ENCODE measurements at regions not wholly inside any gene's neighbourhood (a gene's known extent, or its start where the extent isn't known, plus 50 kb on each side); places are given as distances from the start of the nearest gene placed in this dataset.

DNA sequence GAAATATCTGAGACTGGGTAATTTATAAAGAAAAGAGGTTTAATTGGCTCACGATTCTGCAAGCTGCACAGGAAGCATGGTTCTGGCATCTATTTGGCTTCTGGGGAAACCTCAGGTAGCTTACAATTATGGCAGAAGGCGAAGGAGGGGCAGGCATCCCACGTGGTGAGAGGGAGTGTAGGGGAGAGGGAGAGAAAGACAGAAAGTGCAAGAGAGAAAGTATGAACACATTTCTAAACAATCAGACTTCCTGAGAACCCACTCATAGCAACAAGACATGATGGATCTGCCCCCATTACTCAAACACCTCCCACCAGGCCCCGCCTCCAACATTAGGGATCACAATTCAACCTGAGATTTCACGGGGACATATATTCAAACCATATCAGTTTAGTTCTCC lies 107.4 kb downstream of the PERP start:
- in situ Hi-C loops (cut with HindIII; ENCODE audit: low pct_ligation_motif_present, low pct_unique_long_range_greater_than_20kb, low sequenced_read_pairs) = no loop called here
- DNase-seq = no peak

DNA sequence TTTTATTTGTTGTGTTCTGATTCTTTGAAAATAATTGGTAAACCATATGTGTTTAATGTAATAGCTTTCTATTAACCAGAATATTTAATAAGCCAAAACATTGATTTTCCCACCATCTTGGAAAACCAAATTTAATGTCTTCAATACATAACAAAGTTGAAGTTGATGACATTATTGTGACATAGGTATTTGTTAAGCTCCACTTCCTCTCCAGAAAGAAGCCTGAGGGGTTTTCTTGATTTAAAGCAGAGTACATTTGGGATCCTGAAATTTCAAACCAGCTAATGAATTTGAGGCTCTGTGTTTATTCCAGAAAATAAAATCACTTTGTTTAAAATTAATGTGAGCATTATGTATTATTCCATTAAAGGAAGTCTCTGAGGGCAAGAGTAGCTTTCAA lies 106.3 kb downstream of the PERP start:
- in situ Hi-C loops (cut with HindIII; ENCODE audit: low pct_ligation_motif_present, low pct_unique_long_range_greater_than_20kb, low sequenced_read_pairs) = no loop called here
- no peak for DNase-seq

DNA sequence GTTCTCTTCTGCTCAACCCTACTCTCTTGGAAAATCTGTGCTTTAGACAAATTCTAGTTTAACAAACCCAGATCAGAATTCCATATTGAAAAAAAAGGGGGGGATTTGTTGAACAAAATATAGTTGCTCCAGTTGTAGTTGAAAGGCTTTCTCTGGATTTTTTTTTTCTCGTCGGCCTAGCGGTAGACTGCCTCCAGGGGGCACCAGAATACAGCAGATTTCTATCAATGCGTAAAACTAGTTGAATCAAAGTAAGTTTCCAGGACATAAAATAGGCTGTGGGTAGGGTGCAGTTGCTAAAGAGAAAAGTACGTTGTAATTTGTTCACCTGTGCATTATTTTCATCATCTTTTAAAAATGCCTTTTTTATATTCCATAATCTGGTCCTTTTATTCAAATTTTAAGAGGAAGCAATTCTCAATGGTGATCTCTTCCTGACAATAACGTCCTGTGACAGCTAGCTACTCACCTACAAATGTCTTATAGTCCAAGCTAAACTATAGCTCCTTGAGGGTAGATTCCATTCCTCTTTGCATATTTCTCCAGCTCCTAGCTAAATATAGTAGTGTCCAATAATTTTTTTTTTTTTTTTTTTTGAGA lies 105.4 kb downstream of the PERP start:
- DNase-seq = peak; percentile 49
- in situ Hi-C loops (cut with HindIII; ENCODE audit: low pct_ligation_motif_present, low pct_unique_long_range_greater_than_20kb, low sequenced_read_pairs) = no loop called here

DNA sequence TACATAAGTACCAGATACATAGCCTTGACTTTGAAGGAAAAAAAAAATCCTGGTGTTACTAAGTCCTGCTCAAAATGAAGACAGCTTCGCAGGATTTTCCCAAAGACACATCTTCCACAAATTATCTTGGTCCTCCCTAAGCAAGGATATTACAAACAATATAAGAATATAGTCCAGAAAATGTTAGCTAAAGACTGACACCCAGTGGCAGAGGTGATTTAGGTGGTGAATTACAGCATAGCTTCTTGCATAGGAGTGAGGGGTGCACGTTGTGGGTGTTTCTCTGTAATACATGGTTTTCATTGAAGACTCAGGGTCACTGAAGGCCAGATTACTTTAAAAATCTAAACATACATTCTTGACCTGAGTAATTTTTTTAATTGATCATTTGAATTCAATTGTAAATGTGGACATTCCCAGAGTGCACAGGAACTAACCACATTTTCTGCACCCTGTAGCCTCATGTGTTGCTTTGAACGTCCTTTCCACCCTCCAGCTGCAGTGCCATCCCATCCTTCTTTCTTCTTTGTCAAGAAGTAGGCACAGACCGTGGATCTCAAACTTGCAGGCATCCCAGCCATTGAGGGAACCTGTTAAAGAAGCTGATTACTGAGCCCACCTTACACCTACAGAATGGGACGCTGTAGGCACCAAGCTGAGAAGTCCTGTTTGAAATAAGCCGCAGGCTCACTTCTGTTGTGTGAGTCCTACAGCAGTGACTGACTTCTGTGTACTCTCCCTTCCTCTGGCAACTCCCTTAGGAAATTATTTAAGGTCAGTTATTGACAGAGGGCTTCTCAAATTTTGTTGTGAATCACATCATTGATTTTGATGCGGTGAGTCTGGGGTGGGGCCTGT lies 102.6 kb downstream of the PERP start:
- in situ Hi-C loops (cut with HindIII; ENCODE audit: low pct_ligation_motif_present, low pct_unique_long_range_greater_than_20kb, low sequenced_read_pairs) = no loop called here
- peak; percentile 46 for DNase-seq

DNA sequence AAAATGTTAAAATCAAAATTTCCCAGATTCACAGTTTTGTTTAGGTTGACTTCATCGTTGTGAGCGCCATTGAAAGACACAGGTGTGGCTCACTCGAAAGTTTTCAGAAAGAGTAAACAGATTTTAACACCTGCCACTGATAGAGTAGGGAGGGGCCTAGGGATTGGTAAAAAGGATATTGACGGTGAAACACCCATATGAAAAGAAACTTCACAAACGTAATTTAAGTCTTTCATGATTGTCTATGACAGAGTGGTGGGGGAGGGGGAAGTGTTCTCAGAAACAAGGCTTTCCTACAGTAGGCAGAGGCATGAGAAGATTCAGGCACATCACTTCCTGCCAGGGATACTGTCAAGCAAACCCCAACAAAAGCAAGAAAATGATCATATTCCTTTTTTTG lies 101.4 kb downstream of the PERP start:
- in situ Hi-C loops (cut with HindIII; ENCODE audit: low pct_ligation_motif_present, low pct_unique_long_range_greater_than_20kb, low sequenced_read_pairs) = no loop called here
- DNase-seq = no peak

DNA sequence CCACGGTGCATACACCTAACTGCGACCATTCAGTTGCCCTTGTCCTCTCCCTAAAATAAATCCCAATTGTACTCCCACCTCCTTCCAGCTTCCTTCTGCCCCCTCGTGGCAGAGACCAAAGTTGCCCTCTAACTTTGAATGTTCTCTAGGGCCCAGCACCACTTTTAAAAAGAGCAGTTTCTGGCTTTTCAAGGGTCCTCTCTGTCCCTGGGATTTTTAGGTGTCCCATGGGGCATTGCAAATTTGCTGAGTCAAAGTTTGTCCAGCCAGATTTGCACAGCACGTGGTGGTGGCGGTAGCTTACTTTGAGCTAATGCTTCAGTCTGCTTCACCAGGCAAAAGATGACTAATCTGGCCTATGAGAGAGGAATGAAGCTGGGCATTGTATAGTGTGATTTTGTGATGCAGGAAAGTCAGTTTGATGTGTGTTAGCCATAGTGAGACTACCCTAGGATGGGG lies 100.2 kb downstream of the PERP start:
- in situ Hi-C loops (cut with HindIII; ENCODE audit: low pct_ligation_motif_present, low pct_unique_long_range_greater_than_20kb, low sequenced_read_pairs) = no loop called here
- DNase-seq = peak; percentile 35

DNA sequence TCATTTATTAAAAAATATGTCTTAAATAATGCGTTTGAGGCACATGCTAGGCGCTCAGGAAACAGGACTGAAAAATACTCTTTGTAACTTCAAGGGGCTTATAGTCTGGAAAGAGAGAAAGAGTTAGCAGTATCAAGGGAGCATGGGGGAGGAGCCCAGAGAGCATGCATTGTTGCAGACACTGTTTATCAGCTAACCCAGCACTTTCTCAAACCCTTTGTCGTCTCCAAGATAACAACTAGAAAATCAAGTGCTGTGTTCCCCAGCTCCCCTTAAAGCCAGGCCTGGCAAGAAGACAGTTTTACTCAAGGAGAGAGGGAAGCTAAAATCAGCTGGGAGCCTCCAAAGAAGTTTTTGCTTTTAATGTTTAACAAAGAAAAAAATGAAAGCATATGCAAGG lies 98.4 kb downstream of the PERP start:
- in situ Hi-C loops (cut with HindIII; ENCODE audit: low pct_ligation_motif_present, low pct_unique_long_range_greater_than_20kb, low sequenced_read_pairs) = no loop called here
- DNase-seq = no peak

DNA sequence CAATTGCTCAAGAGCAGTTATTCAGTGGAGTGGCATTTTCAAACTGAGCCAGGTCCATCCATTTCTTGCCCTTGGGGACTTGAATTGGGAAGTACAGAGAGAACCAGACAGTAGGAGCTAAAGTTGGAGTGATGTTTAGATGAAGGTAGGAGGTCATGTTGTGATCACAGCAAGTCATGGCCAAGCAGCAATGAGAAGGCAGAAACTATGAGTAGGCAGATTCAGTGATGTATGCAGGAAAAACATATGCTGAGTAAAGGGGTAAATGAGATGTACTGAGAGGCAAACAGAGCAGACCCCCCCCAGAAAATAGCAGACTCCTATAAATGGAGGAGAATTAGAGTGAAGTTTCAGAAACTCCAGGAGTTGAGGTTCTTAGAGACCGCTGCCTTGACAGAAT lies 95.8 kb downstream of the PERP start:
- DNase-seq = no peak
- in situ Hi-C loops (cut with HindIII; ENCODE audit: low pct_ligation_motif_present, low pct_unique_long_range_greater_than_20kb, low sequenced_read_pairs) = no loop called here

DNA sequence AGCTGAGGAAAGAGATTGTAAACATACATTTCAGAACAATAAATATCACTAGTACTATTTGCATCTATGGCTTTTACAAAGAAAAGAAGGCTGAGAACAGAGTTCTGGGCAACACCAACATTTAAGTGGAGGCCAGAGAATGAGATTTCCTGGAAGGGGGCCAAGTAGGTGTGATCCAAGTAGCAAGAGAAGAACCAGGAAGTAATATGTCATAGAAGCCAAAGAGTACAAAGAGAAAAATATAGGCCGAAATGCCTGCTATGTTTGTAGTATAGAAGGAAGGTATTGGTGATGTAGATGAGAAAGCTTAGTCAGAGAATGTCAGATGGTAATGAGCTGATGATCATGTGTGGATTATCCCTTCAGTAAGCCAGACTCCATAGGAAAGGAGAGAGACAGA lies 94.5 kb downstream of the PERP start:
- in situ Hi-C loops (cut with HindIII; ENCODE audit: low pct_ligation_motif_present, low pct_unique_long_range_greater_than_20kb, low sequenced_read_pairs) = no loop called here
- DNase-seq = no peak

DNA sequence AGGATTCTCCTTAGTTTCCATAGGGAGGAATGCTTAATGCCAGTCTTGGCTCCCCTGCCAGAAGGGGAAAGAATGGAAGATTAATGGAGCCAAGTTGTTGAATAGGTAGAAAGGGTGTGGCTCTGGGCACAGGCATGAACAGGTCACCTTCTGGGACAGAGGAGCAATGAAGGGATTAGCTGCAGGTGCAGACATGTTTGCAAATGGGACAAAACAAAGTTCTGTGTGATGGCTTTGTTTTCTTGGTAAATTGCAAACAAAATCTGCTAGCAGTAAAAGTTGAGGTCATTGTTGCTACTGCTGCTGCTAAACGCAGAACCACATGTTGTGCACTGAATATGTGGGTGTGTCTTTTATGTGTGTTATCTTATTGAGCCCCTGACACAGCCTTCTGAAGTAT lies 93.3 kb downstream of the PERP start:
- no peak for DNase-seq
- in situ Hi-C loops (cut with HindIII; ENCODE audit: low pct_ligation_motif_present, low pct_unique_long_range_greater_than_20kb, low sequenced_read_pairs) = no loop called here

DNA sequence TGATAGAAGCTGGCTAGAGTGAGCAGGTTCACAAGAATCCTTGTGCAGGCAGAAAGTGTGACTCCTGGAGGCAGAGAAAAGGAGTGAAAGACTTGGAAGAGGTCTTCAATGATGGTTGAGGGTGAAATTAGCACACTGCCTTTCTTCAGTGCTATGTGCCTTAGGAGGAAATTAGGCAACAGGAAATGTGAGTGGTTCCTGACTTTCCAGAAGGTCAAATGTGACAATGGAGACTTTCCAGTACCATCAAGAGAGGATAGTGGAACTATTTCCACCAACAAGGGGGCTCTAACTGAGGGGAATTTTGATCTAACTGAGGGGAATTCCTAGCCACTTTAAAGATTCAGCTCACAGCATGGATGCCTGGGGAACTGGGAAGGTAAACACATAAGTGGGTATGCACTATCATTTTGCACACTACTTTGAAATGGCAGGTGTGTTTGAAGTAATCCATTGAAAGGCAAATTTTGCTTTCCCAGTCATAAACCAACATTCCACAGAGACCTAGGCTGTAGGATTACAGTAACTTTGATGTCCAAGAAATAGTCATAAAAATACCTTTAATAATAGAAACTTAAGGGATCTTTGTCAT lies 90.0 kb downstream of the PERP start:
- no peak for DNase-seq
- in situ Hi-C loops (cut with HindIII; ENCODE audit: low pct_ligation_motif_present, low pct_unique_long_range_greater_than_20kb, low sequenced_read_pairs) = no loop called here

DNA sequence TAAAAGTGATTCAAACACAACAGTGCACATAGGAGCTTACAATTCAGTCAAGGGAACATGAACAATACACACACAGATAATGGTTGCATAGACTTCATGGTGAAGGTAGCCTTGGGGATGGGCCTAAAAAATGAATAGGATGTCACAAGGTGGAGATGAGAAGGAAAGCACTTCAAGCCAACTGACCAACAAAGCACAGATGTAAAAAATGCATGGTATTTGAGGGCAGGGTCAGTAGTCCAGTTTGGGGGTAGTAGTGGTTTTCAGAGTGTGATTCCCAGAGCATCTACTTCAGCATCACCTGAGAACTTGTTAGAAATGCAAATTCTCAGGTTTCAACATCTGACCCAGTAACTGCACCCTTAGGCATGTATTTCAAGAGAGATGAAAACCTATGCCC lies 88.9 kb downstream of the PERP start:
- in situ Hi-C loops (cut with HindIII; ENCODE audit: low pct_ligation_motif_present, low pct_unique_long_range_greater_than_20kb, low sequenced_read_pairs) = no loop called here
- no peak for DNase-seq

DNA sequence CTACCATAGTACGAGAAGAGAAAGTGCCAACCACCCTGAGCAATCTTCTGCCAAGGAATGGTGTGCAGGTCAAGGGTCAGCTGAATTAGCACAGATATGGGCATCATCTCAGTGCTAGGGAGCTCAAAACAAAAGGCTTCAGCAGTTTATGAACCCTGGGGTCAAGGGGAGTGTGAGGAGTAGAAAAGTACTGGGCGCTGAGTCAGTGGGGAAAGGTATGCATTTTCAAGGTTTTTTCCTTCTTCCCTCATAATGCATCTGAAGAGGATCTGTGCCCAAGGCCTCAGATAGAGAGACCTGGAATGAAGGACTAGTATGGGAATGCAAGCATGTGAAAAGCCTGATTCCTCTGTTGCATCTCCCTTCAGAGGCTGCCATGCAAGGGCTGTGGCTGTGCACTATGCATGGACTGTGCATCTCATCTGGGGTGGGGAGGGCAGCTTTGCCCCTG lies 81.7 kb downstream of the PERP start:
- in situ Hi-C loops (cut with HindIII; ENCODE audit: low pct_ligation_motif_present, low pct_unique_long_range_greater_than_20kb, low sequenced_read_pairs) = no loop called here
- no peak for DNase-seq

DNA sequence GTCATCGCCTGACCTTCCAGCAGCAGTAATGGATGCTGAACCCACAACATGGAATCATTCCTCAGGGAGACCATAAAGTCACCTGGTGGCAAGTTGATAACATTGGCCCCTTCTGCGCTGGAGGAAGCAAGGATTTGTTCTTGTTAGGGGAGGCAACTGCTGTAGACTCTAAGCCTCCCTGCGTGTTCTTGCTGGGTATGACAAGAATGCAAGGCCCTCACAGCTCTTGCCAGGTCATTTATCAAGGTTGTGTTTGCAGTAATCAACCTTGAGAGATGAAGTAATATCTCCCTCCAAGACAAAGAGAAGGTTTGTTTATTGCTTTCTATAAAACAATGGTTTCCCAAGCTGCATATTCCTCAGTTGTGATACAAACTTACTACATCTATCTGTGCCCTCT lies 80.9 kb downstream of the PERP start:
- no peak for DNase-seq
- in situ Hi-C loops (cut with HindIII; ENCODE audit: low pct_ligation_motif_present, low pct_unique_long_range_greater_than_20kb, low sequenced_read_pairs) = no loop called here

DNA sequence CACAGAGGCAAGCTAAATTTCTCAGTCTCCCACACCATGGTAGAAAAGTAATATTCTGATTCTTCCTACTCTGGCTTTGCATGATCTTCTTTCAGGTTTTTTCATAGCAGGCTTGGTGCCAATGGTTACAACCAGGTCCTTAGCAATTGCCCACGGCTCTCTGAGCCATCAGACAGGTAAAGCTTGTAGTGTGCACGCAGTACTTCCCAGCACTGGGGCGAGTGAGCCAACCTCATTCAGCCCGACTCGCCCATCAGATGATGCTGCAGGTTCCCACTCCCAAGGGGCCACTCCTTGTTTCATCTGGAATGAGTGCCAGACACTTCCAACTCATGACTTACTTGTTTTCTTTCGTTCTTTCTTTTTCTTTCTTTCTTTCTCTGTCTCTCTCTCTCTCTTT lies 78.3 kb downstream of the PERP start:
- in situ Hi-C loops (cut with HindIII; ENCODE audit: low pct_ligation_motif_present, low pct_unique_long_range_greater_than_20kb, low sequenced_read_pairs) = no loop called here
- no peak for DNase-seq

DNA sequence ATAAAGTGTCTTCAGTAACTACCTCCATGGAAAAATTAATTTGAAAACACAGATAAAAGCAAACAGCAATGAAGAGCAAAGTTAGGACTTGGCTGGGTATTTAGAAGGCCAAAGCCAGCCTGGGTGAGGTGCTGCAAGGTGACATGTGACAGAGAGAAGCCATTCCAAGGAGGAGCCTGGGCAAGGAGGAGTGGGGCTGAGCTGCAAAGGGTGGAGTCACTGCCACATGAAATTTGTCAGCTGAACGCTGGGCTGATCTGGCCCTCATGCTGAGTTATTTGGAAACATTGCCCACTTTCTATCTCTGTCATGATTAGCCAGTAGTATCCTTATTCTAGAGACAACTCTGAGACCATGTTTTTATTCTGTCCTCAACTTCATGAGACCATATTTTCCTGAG lies 76.3 kb downstream of the PERP start:
- in situ Hi-C loops (cut with HindIII; ENCODE audit: low pct_ligation_motif_present, low pct_unique_long_range_greater_than_20kb, low sequenced_read_pairs) = no loop called here

DNA sequence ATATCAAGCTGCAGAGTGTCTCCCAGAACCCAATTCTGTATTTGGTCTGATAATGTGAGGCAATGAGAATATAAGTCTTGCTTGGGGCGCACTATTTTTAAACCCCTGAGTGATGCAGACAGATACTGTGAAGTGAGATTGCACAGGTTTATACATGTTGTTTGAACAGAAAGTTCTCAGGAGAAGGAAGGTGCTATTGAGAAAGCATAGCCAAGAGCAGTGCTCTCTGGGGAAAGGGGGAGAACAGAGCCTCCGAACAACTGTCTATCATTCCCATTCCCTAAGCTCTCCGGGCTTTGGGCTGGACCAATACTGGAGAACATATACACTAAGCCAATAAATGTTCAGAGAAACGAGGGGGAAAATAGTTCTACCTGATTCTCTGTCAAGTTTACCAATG lies 75.8 kb downstream of the PERP start:
- no peak for DNase-seq
- in situ Hi-C loops (cut with HindIII; ENCODE audit: low pct_ligation_motif_present, low pct_unique_long_range_greater_than_20kb, low sequenced_read_pairs) = no loop called here

More for the DNA sequence above, 76.3 kb downstream of the PERP start:
- DNase-seq = no peak

DNA sequence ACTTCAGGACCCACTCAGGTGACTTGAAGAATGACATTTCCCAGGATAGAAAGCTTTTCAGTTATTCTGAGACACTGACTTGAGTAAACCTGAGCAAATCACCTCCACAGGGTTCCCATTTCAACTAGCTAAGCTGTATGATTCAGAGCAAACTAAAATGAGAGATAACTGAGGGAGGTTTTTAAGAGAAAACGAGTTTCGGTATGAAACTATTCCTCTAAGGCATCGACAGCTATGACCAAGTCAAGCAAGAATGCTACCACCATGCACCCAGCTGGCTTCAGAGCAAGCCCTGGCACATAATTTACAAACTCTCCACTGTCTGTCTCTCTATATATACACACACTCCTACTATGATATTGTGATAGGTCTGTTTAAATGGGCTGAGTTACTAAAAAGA lies 75.4 kb downstream of the PERP start:
- no peak for DNase-seq
- in situ Hi-C loops (cut with HindIII; ENCODE audit: low pct_ligation_motif_present, low pct_unique_long_range_greater_than_20kb, low sequenced_read_pairs) = no loop called here

DNA sequence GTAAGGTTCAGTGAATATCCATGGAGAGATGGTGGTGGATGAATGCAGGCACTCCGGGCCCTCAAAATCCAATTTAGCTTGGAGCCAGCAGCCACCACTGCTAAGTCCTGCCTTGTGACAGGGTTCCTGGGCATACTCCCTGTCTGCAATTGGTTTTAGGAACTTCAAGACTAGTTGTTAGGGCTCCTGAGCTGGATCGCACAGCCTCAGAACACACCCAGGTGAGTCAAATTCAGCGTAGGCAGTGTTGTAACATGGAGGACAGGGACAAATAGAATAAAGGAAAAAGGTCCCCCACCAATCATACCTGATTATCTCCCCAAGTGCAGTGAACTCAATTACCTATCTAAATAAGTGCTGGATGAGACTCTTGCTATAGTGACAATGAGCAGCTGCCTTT lies 74.6 kb downstream of the PERP start:
- no peak for DNase-seq
- in situ Hi-C loops (cut with HindIII; ENCODE audit: low pct_ligation_motif_present, low pct_unique_long_range_greater_than_20kb, low sequenced_read_pairs) = no loop called here

DNA sequence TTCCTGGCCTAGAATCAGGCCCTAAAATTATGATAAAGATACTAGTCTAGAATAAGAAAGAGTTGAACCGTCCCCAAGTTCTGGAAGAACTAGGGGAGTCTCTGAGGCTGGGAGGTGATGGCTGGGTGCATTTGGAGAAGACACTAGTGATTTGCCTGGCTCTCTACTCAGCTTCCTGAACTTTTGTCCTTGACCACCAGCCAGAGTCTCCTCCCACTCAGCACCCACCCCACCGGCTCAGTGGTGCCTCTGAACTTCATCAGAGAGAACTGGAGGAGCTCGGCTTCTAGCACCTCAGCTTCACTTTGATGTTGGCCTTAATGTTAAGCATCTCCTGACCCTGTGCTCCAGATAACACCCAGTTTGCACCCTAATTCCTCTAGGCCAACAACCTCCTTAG lies 73.0 kb downstream of the PERP start:
- no peak for DNase-seq
- in situ Hi-C loops (cut with HindIII; ENCODE audit: low pct_ligation_motif_present, low pct_unique_long_range_greater_than_20kb, low sequenced_read_pairs) = no loop called here

Data from ACHN (cell line).